ENCODE measurements at regions not wholly inside any gene's neighbourhood (a gene's known extent, or its start where the extent isn't known, plus 50 kb on each side); places are given as distances from the start of the nearest gene placed in this dataset.

DNA sequence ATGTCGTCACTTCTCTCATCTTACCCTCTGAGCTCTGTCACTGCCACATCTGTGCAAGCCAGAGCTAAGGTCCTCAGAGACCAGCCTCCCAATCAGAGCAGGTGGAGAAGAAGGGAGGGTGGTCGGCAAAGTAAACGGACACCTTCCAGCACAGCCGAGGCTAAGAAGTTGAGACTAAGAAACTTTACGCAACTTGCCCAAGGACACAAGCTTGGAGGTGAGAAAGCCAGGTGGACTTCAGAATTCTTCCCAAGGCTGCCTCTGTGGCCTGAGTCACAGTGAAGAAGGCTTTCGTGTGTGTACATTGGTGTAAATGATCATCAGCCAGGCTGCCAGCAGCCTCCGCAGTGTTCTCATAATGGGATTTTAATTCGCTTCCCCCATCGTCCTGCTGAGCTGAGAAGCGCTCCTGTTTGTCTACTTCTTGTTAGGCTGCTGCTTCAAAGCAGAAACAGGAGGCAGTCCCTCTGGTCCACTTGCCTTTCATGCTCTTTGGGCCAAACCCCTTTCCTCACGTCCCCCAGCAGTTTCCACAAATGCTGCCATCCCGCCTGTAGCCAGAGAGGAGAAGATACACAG is 125.0 kb upstream of the RPL38 start:
- intact Hi-C loops (cut with micrococcal nuclease) = no loop called here
- no peak for DNase-seq
- H3K4me1 Mint-ChIP-seq = no peaks in the 10 kb centered on the region
- Histone ChIP-seq H3K9me3 (ENCODE audit: control insufficient read depth in 1 of 2, low read length in 2 of 2) (no peaks in the 10 kb centered on the region), H3K27ac (ENCODE audit: low read depth, low read length) (no peak overlapping the region), H3K36me3 (ENCODE audit: insufficient read depth, low read length) (no peaks in the 10 kb centered on the region), H3K4me1 (ENCODE audit: insufficient read depth, low read length) (no peaks in the 10 kb centered on the region), H3K27me3 (ENCODE audit: insufficient read depth, low read length) (no peaks in the 10 kb centered on the region), H3K4me3 (ENCODE audit: low read length in 2 of 2) (no peak overlapping the region)
- no peaks in the 10 kb centered on the region for H3K36me3 Mint-ChIP-seq
- H3K27me3 Mint-ChIP-seq = peaks cover 3 to 14% of the 10 kb centered on the region in 2 donors
- no peak overlapping the region for H3K27ac Mint-ChIP-seq
- ChIA-PET POLR2A (ENCODE audit: partially characterized antibody) (no interaction called here), CTCF (ENCODE audit: partially characterized antibody) (no interaction called here)
- H3K9me3 Mint-ChIP-seq = peaks cover 0 to 3% (median under 1%) of the 10 kb centered on the region in 8 donors
- H3K4me3 Mint-ChIP-seq = no peak overlapping the region

GRCh38 chr17:74079537-74080300 is 123.8 kb upstream of the RPL38 start:
- intact Hi-C loops (cut with micrococcal nuclease) = no loop called here
- peaks cover 0 to under 1% of the 10 kb centered on the region in 2 donors for H3K36me3 Mint-ChIP-seq
- CTCF ChIA-PET (ENCODE audit: partially characterized antibody) = no interaction called here

GRCh38 chr17:74080656-74081582 is 122.6 kb upstream of the RPL38 start:
- peaks cover 0 to 4% of the 10 kb centered on the region in 2 donors for H3K36me3 Mint-ChIP-seq
- no peaks in the 10 kb centered on the region for H3K27me3 ChIP-seq (ENCODE audit: insufficient read depth, low read length)
- H3K9me3 Mint-ChIP-seq = peaks cover 3 to 16% (median 12%) of the 10 kb centered on the region in 8 donors
- ChIA-PET CTCF (ENCODE audit: partially characterized antibody) (no interaction called here), POLR2A (ENCODE audit: partially characterized antibody) (no interaction called here)
- H3K27ac ChIP-seq (ENCODE audit: low read depth, low read length) = no peak overlapping the region
- H3K4me3 ChIP-seq (ENCODE audit: low read length in 2 of 2) = no peak overlapping the region
- intact Hi-C loops (cut with micrococcal nuclease) = no loop called here
- H3K4me1 ChIP-seq (ENCODE audit: insufficient read depth, low read length) = no peaks in the 10 kb centered on the region
- no peak overlapping the region for H3K4me3 Mint-ChIP-seq
- H3K27ac Mint-ChIP-seq = no peak overlapping the region
- peaks cover 6 to 15% of the 10 kb centered on the region in 2 donors for H3K27me3 Mint-ChIP-seq
- no peaks in the 10 kb centered on the region for H3K36me3 ChIP-seq (ENCODE audit: insufficient read depth, low read length)
- H3K4me1 Mint-ChIP-seq = no peaks in the 10 kb centered on the region
- H3K9me3 ChIP-seq (ENCODE audit: control insufficient read depth in 1 of 2, low read length in 2 of 2) = no peaks in the 10 kb centered on the region
- DNase-seq = no peak

More at GRCh38 chr17:74079537-74080300, 123.8 kb upstream of the RPL38 start:
- H3K27me3 Mint-ChIP-seq = peaks cover 2 to 14% of the 10 kb centered on the region in 2 donors
- no peak overlapping the region for H3K27ac Mint-ChIP-seq
- Histone ChIP-seq H3K36me3 (ENCODE audit: insufficient read depth, low read length) (no peaks in the 10 kb centered on the region), H3K4me1 (ENCODE audit: insufficient read depth, low read length) (no peaks in the 10 kb centered on the region), H3K9me3 (ENCODE audit: control insufficient read depth in 1 of 2, low read length in 2 of 2) (no peaks in the 10 kb centered on the region), H3K27ac (ENCODE audit: low read depth, low read length) (no peak overlapping the region), H3K4me3 (ENCODE audit: low read length in 2 of 2) (no peak overlapping the region), H3K27me3 (ENCODE audit: insufficient read depth, low read length) (no peaks in the 10 kb centered on the region)
- DNase-seq = no peak
- H3K4me3 Mint-ChIP-seq = peak overlapping the region in 1 of 8 donors; percentile 17
- H3K4me1 Mint-ChIP-seq = no peaks in the 10 kb centered on the region
- peaks cover 0 to 5% (median 3%) of the 10 kb centered on the region in 8 donors for H3K9me3 Mint-ChIP-seq
- POLR2A ChIA-PET (ENCODE audit: partially characterized antibody) = no interaction called here

DNA sequence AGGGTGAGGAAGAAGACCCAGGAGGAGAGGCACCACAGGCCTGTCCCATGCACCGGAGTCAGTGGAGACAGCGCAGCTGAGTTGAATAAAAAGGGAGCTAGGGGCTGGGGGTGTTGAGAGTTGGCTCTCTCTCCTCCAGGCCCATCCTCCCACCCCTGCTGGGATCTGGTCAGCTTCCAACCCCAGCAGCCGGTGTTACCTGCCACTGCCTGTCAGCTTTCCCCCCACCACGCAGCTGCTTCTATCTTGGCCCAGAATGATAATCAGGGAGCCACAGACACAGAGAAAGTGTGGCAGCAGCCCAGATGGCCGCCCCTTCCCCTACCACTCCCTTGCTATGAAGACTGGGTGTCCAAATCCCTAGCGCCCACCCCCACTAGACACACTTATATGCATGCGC is 120.6 kb upstream of the RPL38 start:
- Histone ChIP-seq H3K36me3 (ENCODE audit: insufficient read depth, low read length) (no peaks in the 10 kb centered on the region), H3K9me3 (ENCODE audit: control insufficient read depth in 1 of 2, low read length in 2 of 2) (no peaks in the 10 kb centered on the region), H3K4me3 (ENCODE audit: low read length in 2 of 2) (no peak overlapping the region), H3K27ac (ENCODE audit: low read depth, low read length) (no peak overlapping the region), H3K27me3 (ENCODE audit: insufficient read depth, low read length) (peaks cover under 1% of the 10 kb centered on the region), H3K4me1 (ENCODE audit: insufficient read depth, low read length) (no peaks in the 10 kb centered on the region)
- CTCF ChIA-PET (ENCODE audit: partially characterized antibody) = no interaction called here
- peaks cover 8 to 17% of the 10 kb centered on the region in 2 donors for H3K27me3 Mint-ChIP-seq
- peaks cover 0 to 4% of the 10 kb centered on the region in 2 donors for H3K36me3 Mint-ChIP-seq
- intact Hi-C loops (cut with micrococcal nuclease) = no loop called here
- H3K4me3 Mint-ChIP-seq = no peak overlapping the region
- no peaks in the 10 kb centered on the region for H3K4me1 Mint-ChIP-seq
- peaks cover 3 to 18% (median 12%) of the 10 kb centered on the region in 8 donors for H3K9me3 Mint-ChIP-seq
- no peak for DNase-seq
- POLR2A ChIA-PET (ENCODE audit: partially characterized antibody) = no interaction called here
- H3K27ac Mint-ChIP-seq = no peak overlapping the region

DNA sequence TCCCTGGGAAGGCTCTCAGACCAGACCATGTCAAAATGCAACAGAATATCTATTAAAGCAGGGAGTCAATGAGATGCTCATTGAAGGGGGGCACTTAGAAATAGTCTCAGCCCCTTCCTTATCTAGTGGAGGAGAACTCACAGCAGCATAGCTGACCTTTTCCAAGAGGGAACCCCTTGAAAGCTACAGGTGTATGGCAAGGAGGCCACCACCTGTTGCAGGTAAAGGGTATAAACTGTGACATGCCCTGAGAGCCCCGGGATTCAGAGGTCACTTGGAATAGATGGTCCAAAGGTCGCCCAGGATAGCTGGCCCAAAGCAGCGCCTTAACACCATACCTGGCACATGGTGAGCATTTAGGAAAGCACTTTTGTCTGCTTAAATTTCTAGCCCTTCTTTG is 120.2 kb upstream of the RPL38 start:
- no peak overlapping the region for H3K4me3 Mint-ChIP-seq
- peaks cover 3 to 18% (median 12%) of the 10 kb centered on the region in 8 donors for H3K9me3 Mint-ChIP-seq
- peaks cover 3% of the 10 kb centered on the region for H3K27me3 ChIP-seq (ENCODE audit: insufficient read depth, low read length)
- CTCF ChIA-PET (ENCODE audit: partially characterized antibody) = no interaction called here
- peaks cover 11 to 18% of the 10 kb centered on the region in 2 donors for H3K27me3 Mint-ChIP-seq
- H3K36me3 Mint-ChIP-seq = peaks cover 0 to 4% of the 10 kb centered on the region in 2 donors
- H3K4me1 ChIP-seq (ENCODE audit: insufficient read depth, low read length) = no peaks in the 10 kb centered on the region
- no peak overlapping the region for H3K27ac ChIP-seq (ENCODE audit: low read depth, low read length)
- POLR2A ChIA-PET (ENCODE audit: partially characterized antibody) = no interaction called here
- no peak overlapping the region for H3K4me3 ChIP-seq (ENCODE audit: low read length in 2 of 2)
- DNase-seq = no peak
- no peaks in the 10 kb centered on the region for H3K9me3 ChIP-seq (ENCODE audit: control insufficient read depth in 1 of 2, low read length in 2 of 2)
- no peaks in the 10 kb centered on the region for H3K4me1 Mint-ChIP-seq
- H3K27ac Mint-ChIP-seq = no peak overlapping the region
- intact Hi-C loops (cut with micrococcal nuclease) = no loop called here
- no peaks in the 10 kb centered on the region for H3K36me3 ChIP-seq (ENCODE audit: insufficient read depth, low read length)

DNA sequence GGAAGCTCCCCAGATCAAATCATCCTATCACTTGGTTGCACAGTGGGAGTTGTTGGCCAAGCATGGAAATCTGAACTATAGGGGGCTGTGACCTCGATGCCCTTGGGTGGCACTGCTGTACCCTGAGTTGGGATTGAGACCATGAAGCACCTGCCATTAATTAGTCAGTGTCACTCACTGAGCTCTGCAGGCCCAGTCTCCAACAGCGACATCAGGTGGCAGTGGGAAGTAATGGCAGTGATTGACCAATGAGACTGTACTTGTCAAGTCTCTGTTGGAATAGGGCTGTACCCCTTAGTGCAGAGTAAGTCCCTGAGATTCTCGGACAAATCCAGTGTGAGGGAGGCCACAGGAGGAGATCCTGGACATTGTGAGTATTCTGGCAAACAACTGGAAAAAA is 118.0 kb upstream of the RPL38 start:
- POLR2A ChIA-PET (ENCODE audit: partially characterized antibody) = no interaction called here
- H3K36me3 Mint-ChIP-seq = peaks cover 0 to 4% of the 10 kb centered on the region in 2 donors
- Histone ChIP-seq H3K27me3 (ENCODE audit: insufficient read depth, low read length) (peaks cover 3% of the 10 kb centered on the region), H3K4me1 (ENCODE audit: insufficient read depth, low read length) (no peaks in the 10 kb centered on the region), H3K4me3 (ENCODE audit: low read length in 2 of 2) (no peak overlapping the region), H3K36me3 (ENCODE audit: insufficient read depth, low read length) (no peaks in the 10 kb centered on the region), H3K9me3 (ENCODE audit: control insufficient read depth in 1 of 2, low read length in 2 of 2) (no peaks in the 10 kb centered on the region), H3K27ac (ENCODE audit: low read depth, low read length) (no peak overlapping the region)
- H3K4me3 Mint-ChIP-seq = no peak overlapping the region
- DNase-seq = no peak
- peaks cover 21% of the 10 kb centered on the region in 2 donors for H3K27me3 Mint-ChIP-seq
- H3K4me1 Mint-ChIP-seq = no peaks in the 10 kb centered on the region
- intact Hi-C loops (cut with micrococcal nuclease) = no loop called here
- peaks cover 3 to 18% (median 12%) of the 10 kb centered on the region in 8 donors for H3K9me3 Mint-ChIP-seq
- CTCF ChIA-PET (ENCODE audit: partially characterized antibody) = interaction anchor here (1.2 kb wide), 1 partner anchor 9 kb away, joined by 3 read pairs; no protein-coding TSS in a partner anchor
- H3K27ac Mint-ChIP-seq = no peak overlapping the region

DNA sequence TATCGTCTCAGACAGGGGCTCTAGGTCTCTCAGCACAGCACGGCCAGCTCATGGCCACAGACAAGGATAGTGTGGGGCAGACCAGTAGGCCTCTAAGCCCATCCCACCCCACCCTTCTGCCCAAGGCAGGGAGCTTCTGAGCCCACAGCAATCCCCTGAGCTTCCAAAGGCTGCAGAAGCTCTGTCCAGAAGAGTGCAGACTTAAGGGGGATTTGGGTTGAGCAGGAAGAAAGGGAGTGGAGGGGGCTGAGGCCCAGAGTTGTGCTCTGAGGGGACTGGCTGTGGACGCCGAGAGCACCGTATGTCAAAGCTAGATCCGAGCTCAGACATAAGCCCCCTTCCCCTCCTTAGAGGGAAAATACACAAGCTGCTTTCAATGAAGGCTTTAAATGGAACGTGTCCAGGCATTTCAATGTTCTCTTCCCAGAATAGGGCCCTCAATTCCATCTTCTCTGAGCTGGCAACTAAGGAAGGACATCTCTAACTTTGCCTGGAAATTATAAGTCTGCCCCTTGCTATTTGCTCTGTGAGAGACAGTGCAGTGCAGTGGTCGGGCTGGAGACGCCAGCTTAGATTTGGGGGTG is 116.4 kb upstream of the RPL38 start:
- H3K36me3 ChIP-seq (ENCODE audit: insufficient read depth, low read length) = no peaks in the 10 kb centered on the region
- Mint-ChIP-seq H3K27ac (no peak overlapping the region), H3K9me3 (peaks cover 6 to 27% (median 15%) of the 10 kb centered on the region in 8 donors), H3K36me3 (peaks cover 0 to 4% of the 10 kb centered on the region in 2 donors), H3K4me1 (no peaks in the 10 kb centered on the region), H3K4me3 (no peak overlapping the region), H3K27me3 (peaks cover 20 to 24% of the 10 kb centered on the region in 2 donors)
- H3K4me1 ChIP-seq (ENCODE audit: insufficient read depth, low read length) = no peaks in the 10 kb centered on the region
- no peaks in the 10 kb centered on the region for H3K9me3 ChIP-seq (ENCODE audit: control insufficient read depth in 1 of 2, low read length in 2 of 2)
- no peak for DNase-seq
- intact Hi-C loops (cut with micrococcal nuclease) = no loop called here
- CTCF ChIA-PET (ENCODE audit: partially characterized antibody) = interaction anchor here (0.6 kb wide), 2 partner anchors 85 to 831 kb away, joined by 3 read pairs; no protein-coding TSS in a partner anchor
- H3K4me3 ChIP-seq (ENCODE audit: low read length in 2 of 2) = no peak overlapping the region
- peaks cover 3% of the 10 kb centered on the region for H3K27me3 ChIP-seq (ENCODE audit: insufficient read depth, low read length)
- POLR2A ChIA-PET (ENCODE audit: partially characterized antibody) = no interaction called here
- no peak overlapping the region for H3K27ac ChIP-seq (ENCODE audit: low read depth, low read length)
